H1 (cell line): ENCODE measurements at regions not wholly inside any gene's neighbourhood (a gene's known extent, or its start where the extent isn't known, plus 50 kb on each side); places are given as distances from the start of the nearest gene placed in this dataset.

ENCODE experiments used
- CTCF ChIA-PET: fragments of 300-600 bp; sonication (Branson Sonifier 250); formaldehyde crosslinking; loops from one replicate; lab custom pipeline; 2021; ENCODE audit not compliant: partially characterized antibody; lab: Charles Lee
- POLR2A ChIA-PET: fragments of 300-600 bp; sonication (Branson Sonifier 250); formaldehyde crosslinking; loops from one replicate; lab custom pipeline; 2021; ENCODE audit warnings: inconsistent platforms; ENCODE audit not compliant: partially characterized antibody; lab: Charles Lee
- DNase-seq, 2 experiments: peaks; one replicate each; pipeline versions ENCODE4 v3.0.0 to v3.0.0-alpha.2; 2010 to 2022; ENCODE audit warnings: low spot score in 2 of 2, low read depth in 1 of 2, mixed read lengths in 1 of 2
- FAIRE-seq: peaks from 2 replicates; lab custom pipeline; 2011; peaks lifted over from hg19 to GRCh38; lab: Jason Lieb, UNC
- H2AFZ ChIP-seq: 2 replicates; pipeline ENCODE4 v1.8.1; 2012; ENCODE audit warnings: low read length, inconsistent platforms
- H2AK5ac ChIP-seq: 2 replicates; pipeline ENCODE4 v1.6.1; 2013; ENCODE audit warnings: low read depth, low read length
- H2BK120ac ChIP-seq: replicated peaks from 2 replicates; pipeline ENCODE3; 2013; ENCODE audit warnings: low read depth, low read length, inconsistent platforms
- H2BK12ac ChIP-seq: 2 replicates; pipeline ENCODE4 v1.6.1; 2013; ENCODE audit warnings: low read depth, low read length
- H2BK15ac ChIP-seq: 2 replicates; pipeline ENCODE4 v1.6.1; 2013; ENCODE audit warnings: low read length
- H2BK20ac ChIP-seq: 2 replicates; pipeline ENCODE4 v1.6.1; 2013; ENCODE audit warnings: low read length
- H2BK5ac ChIP-seq: 2 replicates; pipeline ENCODE4 v1.6.1; 2013; ENCODE audit warnings: low read depth, low read length
- H3K14ac ChIP-seq: 2 replicates; pipeline ENCODE4 v1.6.1; 2013; ENCODE audit warnings: inconsistent platforms; ENCODE audit not compliant: insufficient read length
- H3K18ac ChIP-seq: 2 replicates; pipeline ENCODE4 v1.6.1; 2013; ENCODE audit warnings: low read length; ENCODE audit errors: extremely low read depth
- H3K23ac ChIP-seq: 2 replicates; pipeline ENCODE4 v1.6.1; 2013; ENCODE audit warnings: inconsistent platforms; ENCODE audit not compliant: insufficient read length
- H3K23me2 ChIP-seq: 2 replicates; pipeline ENCODE4 v1.6.1; 2013; ENCODE audit warnings: low read depth, low read length
- H3K27ac ChIP-seq: 2 replicates; pipeline ENCODE4 v1.6.1; 2011; ENCODE audit warnings: low read depth, low read length, inconsistent platforms
- H3K27me3 ChIP-seq, 4 experiments: replicated peaks in 1 of 4; 1 replicate in 1 of 4; 2 replicates in 3 of 4; pipeline versions ENCODE4 v1.6.1 to v1.8.1; 2011 to 2013; ENCODE audit warnings: low read length in 3 of 4, mild to moderate bottlenecking in 3 of 4, inconsistent platforms in 2 of 4, mixed read lengths in 2 of 4, moderate library complexity in 1 of 4; ENCODE audit not compliant: control insufficient read depth in 3 of 4, insufficient read depth in 3 of 4; ENCODE audit errors: extremely low read depth in 1 of 4
- H3K36me3 ChIP-seq, 4 experiments: 2 replicates each; pipeline versions ENCODE4 v1.6.1 to v1.8.1; 2011 to 2013; ENCODE audit warnings: mild to moderate bottlenecking in 4 of 4, low read length in 3 of 4, moderate library complexity in 2 of 4, control low read depth in 1 of 4, inconsistent platforms in 1 of 4; ENCODE audit not compliant: insufficient read depth in 4 of 4, control insufficient read depth in 2 of 4
- H3K4ac ChIP-seq: replicated peaks from 2 replicates; pipeline ENCODE3; 2013; ENCODE audit warnings: low read length, low read depth, mixed read lengths, inconsistent platforms; ENCODE audit not compliant: insufficient read length
- H3K4me1 ChIP-seq, 4 experiments: replicated peaks in 1 of 4; 1 replicate in 1 of 4; 2 replicates in 3 of 4; pipeline versions ENCODE4 v1.6.1 to v1.8.1; 2011 to 2013; ENCODE audit warnings: low read length in 3 of 4, inconsistent platforms in 2 of 4, mixed read lengths in 1 of 4; ENCODE audit not compliant: insufficient read depth in 4 of 4, control insufficient read depth in 3 of 4
- H3K4me2 ChIP-seq, 2 experiments: 2 replicates each; pipeline versions ENCODE4 v1.6.1 to v1.8.1; 2011 to 2013; ENCODE audit warnings: low read depth in 2 of 2, low read length in 2 of 2, control low read depth in 1 of 2, inconsistent platforms in 1 of 2, mild to moderate bottlenecking in 1 of 2; ENCODE audit not compliant: insufficient read depth in 1 of 2
- H3K4me3 ChIP-seq, 4 experiments: fragments of 200-600, 300-600 bp in 1 of 4; sonication (generic), shearing (Covaris generic), sonication (Bioruptor Twin) in 1 of 4; 2 replicates each; pipeline versions ENCODE4 v1.5.1 to v1.8.1; 2011 to 2016; ENCODE audit warnings: low read length in 4 of 4, low read depth in 3 of 4, control low read depth in 2 of 4, inconsistent platforms in 2 of 4, mild to moderate bottlenecking in 2 of 4, mixed read lengths in 1 of 4, moderate library complexity in 1 of 4; ENCODE audit not compliant: insufficient read depth in 2 of 4; ENCODE audit errors: extremely low read depth in 1 of 4
- H3K56ac ChIP-seq: replicated peaks from 2 replicates; pipeline ENCODE3; 2013; ENCODE audit warnings: low read depth, mild to moderate bottlenecking, mixed read lengths, low read length, inconsistent platforms; ENCODE audit not compliant: insufficient read length
- H3K79me1 ChIP-seq: 2 replicates; pipeline ENCODE4 v1.6.1; 2013; ENCODE audit warnings: low read depth, low read length, control low read depth
- H3K79me2 ChIP-seq, 2 experiments: 2 replicates each; pipeline versions ENCODE4 v1.6.1 to v1.8.1; 2012 to 2013; ENCODE audit warnings: low read length in 2 of 2, mild to moderate bottlenecking in 2 of 2, inconsistent platforms in 1 of 2; ENCODE audit not compliant: insufficient read depth in 2 of 2, control insufficient read depth in 1 of 2
- H3K9ac ChIP-seq, 4 experiments: replicated peaks in 1 of 4; 1 replicate in 1 of 4; 2 replicates in 3 of 4; pipeline versions ENCODE4 v1.6.1 to v1.8.1; 2011 to 2013; ENCODE audit warnings: low read depth in 3 of 4, low read length in 3 of 4, control low read depth in 2 of 4, mild to moderate bottlenecking in 2 of 4, moderate library complexity in 2 of 4, inconsistent platforms in 1 of 4; ENCODE audit errors: extremely low read depth in 1 of 4
- H3K9me3 ChIP-seq, 2 experiments: 2 replicates each; pipeline versions ENCODE4 v1.6.1 to v1.8.1; 2012 to 2013; ENCODE audit warnings: mild to moderate bottlenecking in 2 of 2, moderate library complexity in 2 of 2, control low read depth in 1 of 2, inconsistent platforms in 1 of 2, low read depth in 1 of 2, low read length in 1 of 2, mixed read lengths in 1 of 2; ENCODE audit not compliant: insufficient read depth in 2 of 2
- H4K20me1 ChIP-seq, 2 experiments: replicated peaks in 1 of 2; 2 replicates each; pipeline versions ENCODE3 to v1.8.1; 2011 to 2013; ENCODE audit warnings: inconsistent platforms in 2 of 2, low read length in 2 of 2, mild to moderate bottlenecking in 1 of 2; ENCODE audit not compliant: insufficient read depth in 2 of 2, control insufficient read depth in 1 of 2
- H4K5ac ChIP-seq: 2 replicates; pipeline ENCODE4 v1.6.1; 2013; ENCODE audit warnings: low read length, low read depth, mixed read lengths, inconsistent platforms; ENCODE audit not compliant: insufficient read length
- H4K8ac ChIP-seq: 2 replicates; pipeline ENCODE4 v1.8.0; 2013; ENCODE audit warnings: mild to moderate bottlenecking, moderate library complexity, low read length, inconsistent platforms; ENCODE audit not compliant: insufficient read depth; ENCODE audit errors: extremely low read depth
- H4K91ac ChIP-seq: replicated peaks from 2 replicates; pipeline ENCODE3; 2013; ENCODE audit warnings: low read length, mixed read lengths, inconsistent platforms; ENCODE audit not compliant: insufficient read length
- CTBP2 ChIP-seq: IDR thresholded peaks from 2 replicates; pipeline ENCODE4 v1.7.0; 2011; ENCODE audit warnings: borderline replicate concordance, mild to moderate bottlenecking, moderate library complexity, mixed read lengths, low read length; ENCODE audit not compliant: insufficient read depth, insufficient read length
- FOSL1 ChIP-seq: IDR thresholded peaks from 2 replicates; pipeline ENCODE4 v1.6.1; 2011; ENCODE audit warnings: mild to moderate bottlenecking, low read depth, low read length, moderate library complexity; ENCODE audit not compliant: insufficient read depth
- KDM1A ChIP-seq: fragments of 200-600, 300-600 bp; sonication (generic); IDR thresholded peaks from 2 replicates; pipeline ENCODE4 v1.7.1; 2016; ENCODE audit warnings: mild to moderate bottlenecking, low read length, borderline replicate concordance
- NANOG ChIP-seq: IDR thresholded peaks from 2 replicates; pipeline ENCODE4 v1.6.1; 2011; ENCODE audit warnings: low read length, low read depth, mild to moderate bottlenecking, inconsistent platforms; ENCODE audit not compliant: insufficient read depth, poor library complexity, severe bottlenecking
- NRF1 ChIP-seq: IDR thresholded peaks from 2 replicates; pipeline ENCODE4 v1.6.1; 2011; ENCODE audit warnings: mild to moderate bottlenecking, low read depth, low read length, improper control_type of control experiment
- RAD21 ChIP-seq, 2 experiments: IDR thresholded peaks in 1 of 2; conservative IDR thresholded peaks in 1 of 2; 2 replicates each; pipeline ENCODE4 v1.6.1; 2011; ENCODE audit warnings: low read depth in 2 of 2, low read length in 2 of 2, improper control_type of control experiment in 1 of 2, inconsistent platforms in 1 of 2, mild to moderate bottlenecking in 1 of 2, moderate library complexity in 1 of 2
- RXRA ChIP-seq: IDR thresholded peaks from 2 replicates; pipeline ENCODE4 v1.6.1; 2011; ENCODE audit warnings: low read depth, mild to moderate bottlenecking, low read length, moderate library complexity; ENCODE audit not compliant: insufficient read depth
- SP2 ChIP-seq: IDR thresholded peaks from 2 replicates; pipeline ENCODE4 v1.6.1; 2012; ENCODE audit warnings: mild to moderate bottlenecking, low read length, inconsistent platforms
- SP4 ChIP-seq: IDR thresholded peaks from 2 replicates; pipeline ENCODE4 v1.6.1; 2012; ENCODE audit warnings: low read length, inconsistent platforms
- WGBS, 2 experiments: shearing (Covaris generic) in 1 of 2; methylation state at CpG; one replicate each; pipeline versions ENCODE4 v1.1.6 to v1.1.7; 2013 to 2015; ENCODE audit warnings: low lambda C conversion rate in 2 of 2, mixed read lengths in 2 of 2, inconsistent platforms in 1 of 2, low coverage in 1 of 2, missing lambda C conversion rate in 1 of 2; ENCODE audit not compliant: insufficient replicate concordance in 2 of 2, insufficient coverage in 1 of 2, insufficient read length in 1 of 2; ENCODE audit errors: extremely low coverage in 1 of 2, missing lambda C conversion rate in 1 of 2; 5-methylcytosine and 5-hydroxymethylcytosine counted together

GRCh38 chr1:100799954-100800612 lies 80.5 kb downstream of the VCAM1 start:
- Histone ChIP-seq H3K9ac (no peak overlapping the region), H2AK5ac (no peak overlapping the region), H3K14ac (no peak overlapping the region), H4K91ac (no peak overlapping the region), H2BK15ac (no peak overlapping the region), H4K20me1 (no peaks in the 10 kb centered on the region), H3K23me2 (no peaks in the 10 kb centered on the region), H3K4ac (no peak overlapping the region), H3K4me2 (no peak overlapping the region), H2AFZ (0 out of 2 replicates have a peak overlapping the region, but pooled peaks have one; percentile 53), H3K27ac (no peak overlapping the region), H4K5ac (no peak overlapping the region), H2BK20ac (no peak overlapping the region), H2BK5ac (no peak overlapping the region), H3K79me2 (no peaks in the 10 kb centered on the region), H2BK12ac (no peak overlapping the region), H3K4me1 (no peaks in the 10 kb centered on the region), H2BK120ac (no peak overlapping the region), H3K4me3 (no peak overlapping the region), H3K18ac (no peak overlapping the region), H3K23ac (no peak overlapping the region), H3K27me3 (no peaks in the 10 kb centered on the region), H3K9me3 (no peaks in the 10 kb centered on the region), H3K56ac (no peak overlapping the region), H3K79me1 (no peaks in the 10 kb centered on the region), H3K36me3 (no peaks in the 10 kb centered on the region), H4K8ac (no peak overlapping the region)
- 64% methylated on average over 1 of the region's 1 CpG; no CpG with 5 or more reads in 1 of the 2 experiments for WGBS, 2 experiments
- POLR2A ChIA-PET, result no interaction called here
- CTCF ChIA-PET, result interaction anchor here (1.9 kb wide), 1 partner anchor 20 kb away, joined by 6 read pairs; no protein-coding TSS in a partner anchor
- DNase-seq (no peak), FAIRE-seq (no peak)
- TF ChIP-seq CTBP2 (no peak), RXRA (no peak), KDM1A (no peak), FOSL1 (no peak), NRF1 (no peak), RAD21 (IDR thresholded peaks at IDR 0.05 in 1 of 2, conservative IDR thresholded peaks at IDR 0.05 in 1 of 2; ENCODE audit: low read depth in 2 of 2, low read length in 2 of 2) (no peak), NANOG (no peak), SP2 (no peak), SP4 (no peak)
